HEK293 (cell line): ENCODE measurements at regions not wholly inside any gene's neighbourhood (a gene's known extent, or its start where the extent isn't known, plus 50 kb on each side); places are given as distances from the start of the nearest gene placed in this dataset.

Experiments
- CTCF ChIA-PET: fragments of 350-600 bp; formaldehyde crosslinking; extraction: SDS; loops from one replicate; lab custom pipeline; 2021; ENCODE audit warnings: antibody characterized with exemption; lab: Yijun Ruan, JAX
- POLR2A ChIA-PET: fragments of 300-600 bp; formaldehyde crosslinking; extraction: SDS; loops from one replicate; lab custom pipeline; 2020; ENCODE audit warnings: antibody characterized with exemption, inconsistent platforms; lab: Yijun Ruan, JAX
- H3K27ac ChIP-seq: fragments of 200-500 bp; sonication (Bioruptor generic); 2 replicates; pipeline ENCODE4 v1.5.1; 2014; ENCODE audit warnings: low read depth, low read length, control low read depth, inconsistent platforms; ENCODE audit errors: extremely low read depth
- H3K36me3 ChIP-seq, 2 experiments: fragments of 200-500 bp in 1 of 2; sonication (Bioruptor generic) in 1 of 2; 1 replicate in 1 of 2; 2 replicates in 1 of 2; pipeline ENCODE4 v1.5.1; 2014 to 2017; ENCODE audit warnings: inconsistent platforms in 2 of 2, low read length in 2 of 2; ENCODE audit not compliant: control insufficient read depth in 2 of 2, insufficient read depth in 1 of 2
- H3K4me1 ChIP-seq: fragments of 200-500 bp; sonication (Bioruptor generic); 2 replicates; pipeline ENCODE4 v1.5.1; 2014; ENCODE audit warnings: mild to moderate bottlenecking, low read length, inconsistent platforms; ENCODE audit not compliant: control insufficient read depth, insufficient read depth
- H3K4me3 ChIP-seq: 2 replicates; pipeline ENCODE4 v1.5.1; 2011; ENCODE audit warnings: low read depth, mild to moderate bottlenecking, control low read depth, low read length, moderate library complexity
- H3K9me3 ChIP-seq: fragments of 200-500 bp; sonication (Bioruptor generic); 2 replicates; pipeline ENCODE4 v1.5.1; 2014; ENCODE audit warnings: low read depth, low read length, inconsistent platforms; ENCODE audit not compliant: control insufficient read depth, insufficient read depth
- ATF2 ChIP-seq: fragments of 450-650 bp; formaldehyde crosslinking; IDR thresholded peaks from 2 replicates; pipeline ENCODE4 v1.5.1; 2016; ENCODE audit warnings: missing biosample characterization, missing genetic modification characterization, low read depth
- HIC1 ChIP-seq: fragments of 450-650 bp; formaldehyde crosslinking; IDR thresholded peaks from 2 replicates; pipeline ENCODE4 v1.5.1; 2016; ENCODE audit warnings: missing biosample characterization, missing genetic modification characterization
- KLF17 ChIP-seq: fragments of 450-650 bp; formaldehyde crosslinking; IDR thresholded peaks from 2 replicates; pipeline ENCODE4 v1.5.1; 2016; ENCODE audit warnings: missing biosample characterization, missing genetic modification characterization
- REST ChIP-seq: fragments of 450-650 bp; formaldehyde crosslinking; IDR thresholded peaks from 2 replicates; pipeline ENCODE4 v1.5.1; 2016; ENCODE audit warnings: missing biosample characterization, missing genetic modification characterization
- SCRT2 ChIP-seq: fragments of 450-650 bp; formaldehyde crosslinking; IDR thresholded peaks from 2 replicates; pipeline ENCODE4 v1.5.1; 2016; ENCODE audit warnings: missing biosample characterization, missing genetic modification characterization
- ZBTB1 ChIP-seq: fragments of 450-650 bp; formaldehyde crosslinking; IDR thresholded peaks from 2 replicates; pipeline ENCODE4 v1.5.1; 2016; ENCODE audit warnings: missing biosample characterization, missing genetic modification characterization
- ZEB2 ChIP-seq: fragments of 450-650 bp; formaldehyde crosslinking; IDR thresholded peaks from 2 replicates; pipeline ENCODE4 v1.5.1; 2016; ENCODE audit warnings: missing biosample characterization, missing genetic modification characterization
- ZIC2 ChIP-seq: fragments of 450-650 bp; formaldehyde crosslinking; IDR thresholded peaks from 2 replicates; pipeline ENCODE4 v1.5.1; 2016; ENCODE audit warnings: missing biosample characterization, missing genetic modification characterization
- ZNF112 ChIP-seq: fragments of 450-650 bp; formaldehyde crosslinking; IDR thresholded peaks from 2 replicates; pipeline ENCODE4 v1.5.0; 2017; ENCODE audit warnings: missing biosample characterization, missing genetic modification characterization
- ZNF174 ChIP-seq: fragments of 450-650 bp; formaldehyde crosslinking; IDR thresholded peaks from 2 replicates; pipeline ENCODE4 v1.5.0; 2017; ENCODE audit warnings: missing biosample characterization, mild to moderate bottlenecking, missing genetic modification characterization
- ZNF202 ChIP-seq: fragments of 450-650 bp; formaldehyde crosslinking; IDR thresholded peaks from 2 replicates; pipeline ENCODE4 v1.5.1; 2016; ENCODE audit warnings: missing biosample characterization, missing genetic modification characterization, borderline replicate concordance
- ZNF248 ChIP-seq: fragments of 450-650 bp; formaldehyde crosslinking; IDR thresholded peaks from 2 replicates; pipeline ENCODE4 v1.5.1; 2017; ENCODE audit warnings: missing biosample characterization, missing genetic modification characterization
- ZNF280C ChIP-seq: fragments of 450-650 bp; formaldehyde crosslinking; IDR thresholded peaks from 2 replicates; pipeline ENCODE4 v1.5.1; 2016; ENCODE audit warnings: missing biosample characterization, missing genetic modification characterization
- ZNF335 ChIP-seq: fragments of 450-650 bp; formaldehyde crosslinking; conservative IDR thresholded peaks from 2 replicates; pipeline ENCODE4 v1.5.1; 2016; ENCODE audit warnings: missing biosample characterization, missing genetic modification characterization
- ZNF341 ChIP-seq: fragments of 450-650 bp; formaldehyde crosslinking; IDR thresholded peaks from 2 replicates; pipeline ENCODE4; 2016; ENCODE audit warnings: low read depth, missing biosample characterization, missing genetic modification characterization
- ZNF366 ChIP-seq: fragments of 450-650 bp; formaldehyde crosslinking; conservative IDR thresholded peaks from 2 replicates; pipeline ENCODE4 v1.5.1; 2016; ENCODE audit warnings: missing biosample characterization, missing genetic modification characterization
- ZNF404 ChIP-seq: fragments of 450-650 bp; formaldehyde crosslinking; IDR thresholded peaks from 2 replicates; pipeline ENCODE4 v1.5.1; 2017; ENCODE audit warnings: missing biosample characterization, missing genetic modification characterization
- ZNF416 ChIP-seq: fragments of 450-650 bp; formaldehyde crosslinking; IDR thresholded peaks from 2 replicates; pipeline ENCODE4 v1.5.1; 2016; ENCODE audit warnings: missing biosample characterization, missing genetic modification characterization
- ZNF510 ChIP-seq: fragments of 450-650 bp; formaldehyde crosslinking; IDR thresholded peaks from 2 replicates; pipeline ENCODE4 v1.5.1; 2018; ENCODE audit warnings: mild to moderate bottlenecking, missing genetic modification characterization, missing biosample characterization; ENCODE audit not compliant: insufficient replicate concordance
- ZNF621 ChIP-seq: fragments of 450-650 bp; formaldehyde crosslinking; IDR thresholded peaks from 2 replicates; pipeline ENCODE4 v1.5.1; 2017; ENCODE audit warnings: missing biosample characterization, missing genetic modification characterization
- ZNF660 ChIP-seq: fragments of 450-650 bp; IDR thresholded peaks from 2 replicates; pipeline ENCODE4 v1.5.1; 2018; ENCODE audit warnings: missing biosample characterization, mild to moderate bottlenecking, missing genetic modification characterization
- ZNF837 ChIP-seq: fragments of 450-650 bp; formaldehyde crosslinking; IDR thresholded peaks from 2 replicates; pipeline ENCODE4 v1.5.1; 2016; ENCODE audit warnings: missing biosample characterization, missing genetic modification characterization
- ZNF843 ChIP-seq: fragments of 450-650 bp; formaldehyde crosslinking; IDR thresholded peaks from 2 replicates; pipeline ENCODE4 v1.5.1; 2016; ENCODE audit warnings: missing biosample characterization, missing genetic modification characterization
- ZSCAN23 ChIP-seq: fragments of 450-650 bp; formaldehyde crosslinking; IDR thresholded peaks from 2 replicates; pipeline ENCODE4 v1.5.1; 2016; ENCODE audit warnings: missing biosample characterization, missing genetic modification characterization
- ZXDB ChIP-seq: fragments of 450-650 bp; formaldehyde crosslinking; IDR thresholded peaks from 2 replicates; pipeline ENCODE4 v1.5.1; 2016; ENCODE audit warnings: missing biosample characterization, missing genetic modification characterization

- no peak for TF ChIP-seq ZNF174 (tag by site-specific recombination)
- TF ChIP-seq ZNF341: no peak
- no peak for TF ChIP-seq ZNF248 (tag by site-specific recombination)
- no peak for TF ChIP-seq ZNF843
- TF ChIP-seq ZIC2 (tag by site-specific recombination): no peak
- TF ChIP-seq ZBTB1 (tag by site-specific recombination): no peak
- no peak for TF ChIP-seq ZNF366 (tag by site-specific recombination)
- no peak for TF ChIP-seq ZNF280C
Observed at GRCh38 chr11:70682760-70683159, 284.4 kb downstream of the CTTN start (continued).

- Histone ChIP-seq H3K27ac (no peak overlapping the region), H3K9me3 (no peaks in the 10 kb centered on the region), H3K4me3 (no peak overlapping the region), H3K4me1 (no peaks in the 10 kb centered on the region), H3K36me3 (no peaks in the 10 kb centered on the region)
- POLR2A ChIA-PET: interaction anchor here (0.6 kb wide), 1 partner anchor 477 kb away, joined by 3 read pairs; no protein-coding TSS in a partner anchor
- CTCF ChIA-PET: no interaction called here
- TF ChIP-seq ZNF335 (tag by site-specific recombination): no peak
- TF ChIP-seq ZEB2: no peak
- TF ChIP-seq ZNF837: no peak
- no peak for TF ChIP-seq ZXDB (tag by site-specific recombination)
- TF ChIP-seq ZNF112: no peak
- TF ChIP-seq ZNF660 (tag by site-specific recombination): no peak
- TF ChIP-seq ZNF404: no peak
- no peak for TF ChIP-seq ZNF202 (tag by site-specific recombination)
- TF ChIP-seq, all 188 proteins: peak for 0
Observed at GRCh38 chr11:70687716-70688115, 289.4 kb downstream of the CTTN start.

GRCh38 chr11:70688142-70688541 lies 289.8 kb downstream of the CTTN start:
- H3K4me3 ChIP-seq: no peak overlapping the region
- no peak overlapping the region for H3K27ac ChIP-seq
- no peaks in the 10 kb centered on the region for H3K36me3 ChIP-seq
- ChIA-PET POLR2A (interaction anchor here (0.6 kb wide), 1 partner anchor 476 kb away, joined by 3 read pairs; no protein-coding TSS in a partner anchor), CTCF (no interaction called here)
- H3K9me3 ChIP-seq: no peaks in the 10 kb centered on the region
- H3K4me1 ChIP-seq: no peaks in the 10 kb centered on the region
- TF ChIP-seq SCRT2 (tag by site-specific recombination) (no peak), ATF2 (tag by site-specific recombination) (no peak), ZNF510 (tag by site-specific recombination) (no peak), ZNF416 (no peak), REST (tag by site-specific recombination) (no peak), ZSCAN23 (no peak), ZNF621 (tag by site-specific recombination) (no peak), HIC1 (tag by site-specific recombination) (no peak), KLF17 (tag by site-specific recombination) (no peak)
